Cardiac fibroblast (primary cell): ENCODE measurements at regions not wholly inside any gene's neighbourhood (a gene's known extent, or its start where the extent isn't known, plus 50 kb on each side); places are given as distances from the start of the nearest gene placed in this dataset.

Source experiments
- DNase-seq, 2 donors: peaks; one replicate each; pipeline versions ENCODE4 v3.0.0 to v3.0.0-alpha.2; 2010; ENCODE audit warnings: low read depth in 2 of 2
- H3K4me3 ChIP-seq, 2 donors: replicated peaks in 1 of 2; 1 replicate in 1 of 2; 2 replicates in 1 of 2; pipeline ENCODE4 v1.5.1; 2011; ENCODE audit warnings: low read depth in 2 of 2, low read length in 2 of 2, mild to moderate bottlenecking in 2 of 2, moderate library complexity in 1 of 2
- TF ChIP-seq, protein P1 (sequence below): IDR thresholded peaks from one replicate; pipeline ENCODE4 v1.5.1; 2011; ENCODE audit warnings: low read depth, mild to moderate bottlenecking, low read length, inconsistent platforms

DNA sequence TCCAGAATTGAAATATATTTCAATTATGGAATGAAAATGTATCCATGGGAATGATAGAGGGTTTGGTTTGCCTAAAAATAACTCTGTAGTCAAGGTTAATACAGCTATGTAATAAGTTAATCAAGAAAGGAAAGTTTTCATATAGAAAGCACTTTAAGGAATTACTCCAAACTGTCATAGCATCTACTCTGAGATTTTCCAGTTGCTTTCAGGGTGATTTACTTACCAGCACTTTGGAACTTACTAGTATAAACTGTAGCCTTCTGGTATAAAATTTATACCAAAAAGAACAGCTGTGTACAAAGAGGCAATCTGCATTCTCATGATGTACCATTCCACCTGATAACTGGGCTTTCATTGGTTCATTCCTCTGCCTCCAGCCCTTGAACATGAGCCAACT is 87.1 kb downstream of the ARF6 start:
- TF ChIP-seq, protein P1, sequence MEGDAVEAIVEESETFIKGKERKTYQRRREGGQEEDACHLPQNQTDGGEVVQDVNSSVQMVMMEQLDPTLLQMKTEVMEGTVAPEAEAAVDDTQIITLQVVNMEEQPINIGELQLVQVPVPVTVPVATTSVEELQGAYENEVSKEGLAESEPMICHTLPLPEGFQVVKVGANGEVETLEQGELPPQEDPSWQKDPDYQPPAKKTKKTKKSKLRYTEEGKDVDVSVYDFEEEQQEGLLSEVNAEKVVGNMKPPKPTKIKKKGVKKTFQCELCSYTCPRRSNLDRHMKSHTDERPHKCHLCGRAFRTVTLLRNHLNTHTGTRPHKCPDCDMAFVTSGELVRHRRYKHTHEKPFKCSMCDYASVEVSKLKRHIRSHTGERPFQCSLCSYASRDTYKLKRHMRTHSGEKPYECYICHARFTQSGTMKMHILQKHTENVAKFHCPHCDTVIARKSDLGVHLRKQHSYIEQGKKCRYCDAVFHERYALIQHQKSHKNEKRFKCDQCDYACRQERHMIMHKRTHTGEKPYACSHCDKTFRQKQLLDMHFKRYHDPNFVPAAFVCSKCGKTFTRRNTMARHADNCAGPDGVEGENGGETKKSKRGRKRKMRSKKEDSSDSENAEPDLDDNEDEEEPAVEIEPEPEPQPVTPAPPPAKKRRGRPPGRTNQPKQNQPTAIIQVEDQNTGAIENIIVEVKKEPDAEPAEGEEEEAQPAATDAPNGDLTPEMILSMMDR, result no peak

DNA sequence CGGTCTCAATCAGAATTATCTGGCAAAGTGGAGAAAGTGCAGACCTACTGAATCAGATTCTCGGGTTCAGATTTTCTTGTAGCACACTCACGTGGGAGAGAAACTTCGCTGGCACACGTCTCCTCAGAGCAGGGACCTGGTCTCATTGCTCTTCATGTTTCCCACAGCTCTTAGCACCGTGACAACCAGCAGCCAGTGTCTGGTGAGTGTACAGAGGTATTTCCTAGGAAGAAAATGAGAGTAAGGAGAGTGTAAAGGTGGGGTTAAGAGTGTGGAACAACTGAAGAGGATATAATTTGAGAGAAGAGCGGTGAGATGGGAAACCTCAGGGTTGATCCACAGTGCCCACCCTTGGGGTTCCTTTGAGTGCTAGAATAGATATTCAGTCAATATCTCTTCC is 89.2 kb downstream of the ARF6 start:
- DNase-seq, result peak in 1 of 2 donors; percentile 78
- TF ChIP-seq, protein P1, result no peak
- no peak overlapping the region for H3K4me3 ChIP-seq

More for the DNA sequence above, 87.1 kb downstream of the ARF6 start:
- H3K4me3 ChIP-seq, result no peak overlapping the region
- no peak for DNase-seq

GRCh38 chr14:49982501-49982951 is 89.6 kb downstream of the ARF6 start:
- peak; percentile 93 to 99 for DNase-seq
- H3K4me3 ChIP-seq, result peak overlapping the region in 1 of 2 donors; percentile 11
- TF ChIP-seq, protein P1, result no peak

- TF ChIP-seq, protein P1, result no peak
- no peak overlapping the region for H3K4me3 ChIP-seq
- DNase-seq, result peak in 1 of 2 donors; percentile 49
Measured at GRCh38 chr14:49984424-49984823, 91.5 kb downstream of the ARF6 start.

GRCh38 chr14:49986343-49987014 is 93.6 kb downstream of the ARF6 start:
- TF ChIP-seq, protein P1, result no peak
- no peak overlapping the region for H3K4me3 ChIP-seq
- peak; percentile 69 to 71 for DNase-seq

DNA sequence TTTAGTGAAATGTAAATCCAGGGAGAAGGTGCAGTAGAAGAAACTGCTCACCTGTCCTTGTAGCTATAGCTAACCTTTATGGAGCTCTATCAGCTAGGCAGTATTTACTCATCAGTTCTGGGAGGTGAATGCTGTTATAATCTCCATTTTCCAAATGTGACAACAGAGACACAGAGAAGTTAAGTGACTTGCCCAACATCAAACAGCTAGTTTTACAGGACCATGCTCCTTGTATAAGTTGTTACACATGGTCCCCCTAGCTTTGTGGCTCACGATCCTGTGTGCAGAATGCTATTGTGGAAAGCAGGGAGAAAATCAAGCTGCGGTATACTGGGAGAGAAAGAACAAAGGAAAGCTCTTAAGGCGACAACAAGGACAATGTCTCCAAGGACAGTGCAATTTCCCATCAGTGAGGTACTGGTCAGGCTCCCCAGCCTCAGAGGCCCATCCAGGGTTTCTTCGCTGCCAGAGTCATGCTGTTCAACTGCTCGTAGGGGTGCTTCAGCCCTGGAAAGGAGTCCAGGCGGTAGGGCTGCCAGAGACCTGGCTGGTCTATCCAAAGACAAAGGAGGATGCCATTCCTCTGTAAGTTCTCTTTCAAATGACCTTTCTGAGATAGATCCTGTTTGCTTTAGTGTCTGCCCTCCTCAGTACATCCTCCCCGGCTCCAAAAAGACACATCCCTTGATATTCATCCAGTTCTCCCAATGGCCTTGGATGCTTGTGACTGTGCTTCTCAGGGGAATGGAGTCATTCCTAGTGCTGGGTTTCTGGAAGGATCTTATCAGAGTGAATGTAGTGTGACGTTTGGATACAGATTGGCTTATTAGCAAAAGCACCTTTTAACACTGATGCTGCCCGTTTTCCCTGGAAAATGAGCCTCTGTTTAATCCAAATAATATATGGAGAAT is 95.5 kb downstream of the ARF6 start:
- no peak overlapping the region for H3K4me3 ChIP-seq
- TF ChIP-seq, protein P1, result no peak
- DNase-seq, result no peak
